Fibroblast of pulmonary artery (primary cell): ENCODE measurements at regions not wholly inside any gene's neighbourhood (a gene's known extent, or its start where the extent isn't known, plus 50 kb on each side); places are given as distances from the start of the nearest gene placed in this dataset.

Experiments used
- DNase-seq: peaks from one replicate; pipeline ENCODE4 v3.0.0-alpha.2; 2010; ENCODE audit warnings: low read depth
- H3K4me3 ChIP-seq: replicated peaks from 2 replicates; pipeline ENCODE4 v1.5.1; 2011; ENCODE audit warnings: low read depth, mild to moderate bottlenecking, control low read depth, low read length, moderate library complexity
- TF ChIP-seq, protein P1 (sequence below): IDR thresholded peaks from 2 replicates; pipeline ENCODE4 v1.5.1; 2011; ENCODE audit warnings: mild to moderate bottlenecking, control low read depth, low read length, inconsistent platforms; ENCODE audit errors: missing control alignments

- TF ChIP-seq, protein P1, sequence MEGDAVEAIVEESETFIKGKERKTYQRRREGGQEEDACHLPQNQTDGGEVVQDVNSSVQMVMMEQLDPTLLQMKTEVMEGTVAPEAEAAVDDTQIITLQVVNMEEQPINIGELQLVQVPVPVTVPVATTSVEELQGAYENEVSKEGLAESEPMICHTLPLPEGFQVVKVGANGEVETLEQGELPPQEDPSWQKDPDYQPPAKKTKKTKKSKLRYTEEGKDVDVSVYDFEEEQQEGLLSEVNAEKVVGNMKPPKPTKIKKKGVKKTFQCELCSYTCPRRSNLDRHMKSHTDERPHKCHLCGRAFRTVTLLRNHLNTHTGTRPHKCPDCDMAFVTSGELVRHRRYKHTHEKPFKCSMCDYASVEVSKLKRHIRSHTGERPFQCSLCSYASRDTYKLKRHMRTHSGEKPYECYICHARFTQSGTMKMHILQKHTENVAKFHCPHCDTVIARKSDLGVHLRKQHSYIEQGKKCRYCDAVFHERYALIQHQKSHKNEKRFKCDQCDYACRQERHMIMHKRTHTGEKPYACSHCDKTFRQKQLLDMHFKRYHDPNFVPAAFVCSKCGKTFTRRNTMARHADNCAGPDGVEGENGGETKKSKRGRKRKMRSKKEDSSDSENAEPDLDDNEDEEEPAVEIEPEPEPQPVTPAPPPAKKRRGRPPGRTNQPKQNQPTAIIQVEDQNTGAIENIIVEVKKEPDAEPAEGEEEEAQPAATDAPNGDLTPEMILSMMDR = no peak
- peak; percentile 11 for DNase-seq
- no peak overlapping the region for H3K4me3 ChIP-seq
Observed at GRCh38 chr5:112636751-112637150, 100.9 kb upstream of the APC start.

DNA sequence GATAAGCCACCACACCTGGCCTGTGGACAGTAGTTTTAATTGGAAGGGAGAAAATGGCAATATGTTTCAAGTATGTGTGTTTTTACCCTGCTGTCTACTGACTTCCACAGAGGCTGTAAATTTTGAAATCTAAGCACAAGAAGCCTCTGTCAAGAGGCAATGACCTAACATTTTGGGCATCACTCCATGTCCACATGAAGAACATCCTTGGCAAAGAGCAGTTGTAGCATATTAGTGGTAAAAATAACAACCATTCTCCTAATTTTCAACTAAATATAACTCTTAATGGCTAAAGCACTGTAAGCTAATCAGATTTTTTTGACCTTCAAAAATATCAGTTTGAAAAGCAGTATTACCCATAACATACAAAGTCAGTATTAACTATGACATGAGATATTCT, 100.3 kb upstream of the APC start:
- TF ChIP-seq, protein P1 = no peak
- no peak overlapping the region for H3K4me3 ChIP-seq
- DNase-seq = no peak

- no peak for DNase-seq
- no peak overlapping the region for H3K4me3 ChIP-seq
- TF ChIP-seq, protein P1 = no peak
Observed at GRCh38 chr5:112640546-112640945, 97.1 kb upstream of the APC start.

GRCh38 chr5:112641515-112642110, 96.1 kb upstream of the APC start:
- no peak for DNase-seq
- TF ChIP-seq, protein P1 = no peak
- H3K4me3 ChIP-seq = no peak overlapping the region

GRCh38 chr5:112642885-112643284, 94.8 kb upstream of the APC start:
- peak; percentile 14 for DNase-seq
- no peak overlapping the region for H3K4me3 ChIP-seq
- TF ChIP-seq, protein P1 = no peak

DNA sequence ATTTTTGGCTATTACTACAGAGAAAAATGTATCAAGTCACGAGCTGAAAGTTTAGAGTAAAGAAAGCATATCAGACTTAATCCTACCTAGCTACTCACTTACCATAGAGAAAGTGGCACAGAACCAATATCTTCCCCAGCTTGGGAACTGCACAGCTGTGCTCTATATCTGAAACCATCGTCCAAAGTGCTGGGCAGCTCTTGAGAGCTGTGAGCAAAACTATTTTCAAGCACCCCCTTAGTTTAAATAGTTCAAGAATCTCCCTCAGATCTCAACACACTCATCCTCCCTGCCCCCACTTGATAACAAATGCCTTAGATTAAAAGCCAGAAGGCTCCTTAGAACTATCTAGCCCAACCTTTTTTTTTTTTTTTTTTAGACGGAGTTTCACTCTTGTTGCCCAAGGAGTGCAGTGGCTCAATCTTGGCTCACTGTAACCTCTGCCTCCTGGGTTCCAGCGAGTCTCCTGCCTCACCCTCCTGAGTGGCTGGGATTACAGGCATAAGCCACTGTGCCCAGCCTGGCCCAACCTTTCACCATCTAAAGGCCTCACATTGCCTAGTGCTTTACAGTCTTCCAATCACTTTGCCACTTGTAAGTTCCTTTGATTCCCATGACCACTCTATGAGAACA, 94.2 kb upstream of the APC start:
- TF ChIP-seq, protein P1 = no peak
- no peak overlapping the region for H3K4me3 ChIP-seq
- no peak for DNase-seq
